ENCODE measurements at regions not wholly inside any gene's neighbourhood (a gene's known extent, or its start where the extent isn't known, plus 50 kb on each side); places are given as distances from the start of the nearest gene placed in this dataset.
"Not testable (repeated sequence)": the region's sequence is repeated elsewhere in the genome, so short reads cannot be mapped to it uniquely, and the experiment has no call there.

DNA sequence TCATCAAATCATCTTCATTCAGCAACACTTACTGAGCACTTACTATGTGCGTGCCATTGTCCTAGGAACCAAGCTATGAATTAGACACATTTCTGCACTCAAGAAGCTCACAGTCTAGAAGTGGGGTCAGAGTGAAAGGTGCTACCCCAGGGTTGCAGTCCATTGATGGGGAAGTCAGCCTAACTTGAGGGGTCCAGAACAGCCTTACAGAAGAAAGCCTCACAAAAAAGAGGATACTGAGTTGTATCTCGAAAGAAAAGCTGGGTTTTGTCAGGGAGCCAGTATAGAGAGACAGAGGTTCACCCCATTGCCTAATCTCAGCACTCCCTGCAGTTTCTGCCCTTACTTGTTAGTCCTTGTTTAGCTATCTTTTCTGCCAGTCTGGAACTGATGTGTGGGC is 153.1 kb upstream of the JUN start:
- no peak for DNase-seq

DNA sequence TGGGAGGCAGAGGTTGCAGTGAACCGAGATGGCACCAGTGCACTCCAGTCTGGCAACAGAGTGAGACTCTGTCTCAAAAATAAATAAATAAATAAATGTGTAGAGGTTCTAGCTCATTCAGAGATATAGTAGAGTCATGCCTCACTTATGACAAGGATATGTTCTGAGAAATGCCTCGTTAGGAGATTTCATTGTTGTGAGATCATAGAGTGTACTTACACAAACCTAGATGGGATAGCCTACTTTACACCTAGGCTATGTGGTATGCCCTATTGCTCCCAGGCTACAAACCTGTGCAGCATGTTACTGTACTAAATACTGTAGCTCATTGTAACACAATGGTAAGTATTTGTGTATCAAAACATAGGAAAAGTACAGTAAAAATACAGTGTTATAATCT is 155.3 kb upstream of the JUN start:
- no peak for DNase-seq

DNA sequence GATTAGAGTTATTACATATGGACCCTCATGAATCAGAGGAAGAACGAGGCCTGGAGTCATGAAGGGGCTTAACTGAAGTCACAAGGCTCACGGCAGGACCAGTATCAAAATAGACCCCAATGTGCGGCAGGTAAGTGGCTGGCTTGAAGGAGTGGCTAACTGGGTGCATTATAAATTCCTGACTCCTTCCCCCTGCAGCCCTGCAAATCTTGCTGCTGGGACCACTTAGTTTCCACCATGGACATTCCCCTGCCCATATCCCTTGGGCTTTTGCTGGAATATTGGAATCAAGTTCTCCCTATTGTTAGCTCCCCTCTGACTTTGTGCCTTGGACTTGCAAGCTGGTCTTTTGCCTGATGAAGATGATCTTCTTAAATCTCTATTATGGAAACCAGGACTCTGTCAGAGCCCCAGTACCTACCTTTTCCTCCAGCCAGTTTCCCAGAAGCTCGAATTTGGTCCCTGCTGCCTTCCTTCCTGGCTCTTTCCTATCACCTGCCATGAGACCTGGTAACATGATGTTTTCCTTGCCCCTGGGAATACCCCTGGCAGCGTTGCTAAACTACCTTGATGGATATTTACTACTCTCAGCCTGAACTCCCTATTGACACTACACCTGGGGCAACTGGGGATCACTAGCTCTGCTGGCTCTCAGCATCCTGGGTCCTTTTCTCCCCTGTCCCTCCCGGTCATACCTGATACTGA is 156.0 kb upstream of the JUN start:
- DNase-seq, result no peak

DNA sequence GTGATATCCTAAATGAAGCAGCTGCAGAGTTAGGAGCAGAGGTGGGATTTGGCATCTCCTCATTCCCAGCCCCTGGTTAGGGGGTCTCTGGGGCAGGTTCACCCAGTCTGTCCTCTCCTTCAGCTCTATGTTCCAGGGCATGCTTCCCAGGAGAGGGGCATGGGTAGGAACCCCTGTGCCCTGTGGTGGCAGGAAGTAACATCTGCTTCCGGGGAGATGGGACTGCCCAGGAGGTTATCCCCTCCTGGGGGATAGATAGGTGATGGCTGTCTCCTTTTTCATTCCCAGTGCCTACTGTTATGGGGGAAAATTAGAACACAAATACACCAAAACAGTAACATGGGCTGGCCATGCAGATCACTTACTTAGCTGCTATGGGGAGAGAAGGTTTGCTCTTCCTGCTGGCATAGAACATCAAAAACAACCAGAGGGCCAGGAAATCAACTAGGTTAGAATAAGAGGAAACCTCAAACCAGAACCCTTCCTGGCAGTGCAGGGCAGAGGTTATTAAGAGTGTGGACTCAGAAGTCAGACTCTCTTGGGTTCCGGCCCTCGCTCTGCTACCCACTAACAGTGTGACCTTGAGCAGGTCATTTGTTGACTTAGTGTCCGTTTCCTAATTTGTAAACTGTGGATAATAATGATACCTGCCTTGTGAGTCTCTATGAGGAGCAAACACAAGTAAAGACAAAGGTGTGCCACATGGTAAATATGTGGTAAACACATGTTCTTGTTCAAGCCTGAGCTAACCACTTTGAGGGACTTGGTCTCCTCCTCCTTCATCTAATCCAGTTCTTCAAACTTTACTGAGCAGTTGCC is 157.8 kb upstream of the JUN start:
- no peak for DNase-seq

DNA sequence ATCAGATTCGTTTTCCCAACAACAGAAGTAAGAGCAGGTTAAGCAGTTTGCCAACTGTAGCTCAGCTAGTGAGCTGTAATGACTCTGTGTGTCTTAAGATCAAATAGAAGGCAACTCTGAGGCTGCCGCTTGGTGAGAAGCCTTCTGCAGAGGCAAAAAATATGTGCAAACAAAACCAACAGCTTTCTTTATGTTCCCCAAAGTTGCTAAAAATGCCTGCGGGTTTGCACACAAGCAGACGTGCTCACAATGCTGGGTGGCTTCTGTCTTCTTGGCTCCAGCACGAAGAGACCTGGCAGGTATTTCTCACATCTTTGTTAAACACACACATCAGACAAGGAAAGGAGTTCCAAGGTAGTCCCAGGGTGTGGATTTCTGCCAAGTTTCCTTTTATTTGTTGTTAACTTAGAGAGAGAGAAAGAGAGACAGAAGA is 158.9 kb upstream of the JUN start:
- no peak for DNase-seq

DNA sequence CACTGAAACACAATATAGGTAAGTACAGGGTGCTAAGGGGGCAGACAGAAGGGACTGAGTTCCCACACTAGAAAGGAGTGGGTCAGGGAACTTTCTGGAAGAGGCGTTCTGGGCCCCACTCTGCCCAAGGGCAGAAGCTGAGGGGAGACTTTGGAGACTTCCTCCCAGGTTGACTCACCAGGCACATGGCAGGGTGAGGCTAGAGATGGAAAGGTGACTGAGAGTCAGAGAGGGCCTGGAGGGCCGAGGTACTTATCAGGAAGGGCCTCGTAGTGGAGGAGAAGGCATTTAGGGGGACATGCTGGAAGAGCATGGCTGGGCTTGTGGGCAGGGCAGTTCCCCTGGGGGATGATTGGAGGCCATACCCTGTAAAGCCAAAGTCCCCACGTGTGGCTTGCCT is 159.9 kb upstream of the JUN start:
- no peak for DNase-seq

DNA sequence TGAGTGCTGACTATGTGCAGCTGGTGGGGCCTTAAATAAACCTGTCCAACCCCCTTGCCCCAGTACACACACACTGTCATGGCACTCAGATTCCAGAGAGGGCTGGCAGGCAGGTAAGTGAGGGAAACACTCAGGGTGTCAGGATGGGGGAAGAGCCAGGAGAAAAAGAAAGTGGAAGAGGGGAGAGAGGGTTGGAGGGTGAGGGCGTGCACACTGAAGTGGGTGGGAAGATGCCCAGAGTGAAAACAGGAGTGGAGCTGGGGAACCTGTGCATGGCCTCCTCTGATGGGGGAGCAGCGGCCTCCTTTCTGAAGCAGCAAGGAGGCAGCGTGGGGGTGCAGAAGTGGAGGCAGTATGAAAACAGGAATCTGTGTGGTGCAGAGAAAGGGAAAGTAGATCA is 160.6 kb upstream of the JUN start:
- DNase-seq, result no peak

DNA sequence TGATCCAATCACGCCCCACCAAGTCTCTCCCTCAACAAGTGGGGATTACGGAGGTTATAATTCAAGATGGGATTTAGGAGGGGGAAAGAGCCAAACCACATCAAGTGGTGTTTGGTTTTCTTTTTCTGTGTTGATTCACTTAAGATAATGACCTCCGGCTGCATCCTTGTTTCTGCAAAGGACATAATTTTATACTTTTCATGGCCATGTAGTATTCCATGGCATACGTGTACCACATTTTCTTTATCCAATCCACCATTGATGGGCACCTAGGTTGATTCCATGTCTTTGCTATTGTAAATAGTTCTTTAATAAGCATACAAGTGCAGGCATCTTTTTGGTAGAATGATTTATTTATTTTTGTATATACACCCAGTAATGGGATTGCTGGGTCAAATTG is 162.5 kb upstream of the JUN start:
- DNase-seq, result no peak

DNA sequence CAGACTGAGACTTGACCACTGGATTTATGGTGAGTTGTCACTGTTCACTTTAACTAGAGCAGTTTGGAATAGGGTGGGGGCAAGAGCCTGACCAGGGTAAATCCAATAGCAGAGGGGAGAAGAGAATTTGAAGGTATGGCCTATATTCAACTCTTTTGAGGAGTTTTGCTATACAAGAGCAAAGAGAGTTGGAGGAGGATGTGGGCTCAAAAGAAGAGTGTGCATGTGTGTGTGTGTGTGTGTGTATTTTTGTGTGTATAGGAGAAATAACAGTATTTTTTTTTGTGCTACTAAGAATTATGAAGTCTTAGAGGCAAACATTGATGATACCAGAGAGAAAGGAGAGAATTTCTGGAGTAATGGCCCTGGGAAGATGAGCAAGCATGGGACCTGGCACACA is 164.8 kb upstream of the JUN start:
- no peak for DNase-seq

DNA sequence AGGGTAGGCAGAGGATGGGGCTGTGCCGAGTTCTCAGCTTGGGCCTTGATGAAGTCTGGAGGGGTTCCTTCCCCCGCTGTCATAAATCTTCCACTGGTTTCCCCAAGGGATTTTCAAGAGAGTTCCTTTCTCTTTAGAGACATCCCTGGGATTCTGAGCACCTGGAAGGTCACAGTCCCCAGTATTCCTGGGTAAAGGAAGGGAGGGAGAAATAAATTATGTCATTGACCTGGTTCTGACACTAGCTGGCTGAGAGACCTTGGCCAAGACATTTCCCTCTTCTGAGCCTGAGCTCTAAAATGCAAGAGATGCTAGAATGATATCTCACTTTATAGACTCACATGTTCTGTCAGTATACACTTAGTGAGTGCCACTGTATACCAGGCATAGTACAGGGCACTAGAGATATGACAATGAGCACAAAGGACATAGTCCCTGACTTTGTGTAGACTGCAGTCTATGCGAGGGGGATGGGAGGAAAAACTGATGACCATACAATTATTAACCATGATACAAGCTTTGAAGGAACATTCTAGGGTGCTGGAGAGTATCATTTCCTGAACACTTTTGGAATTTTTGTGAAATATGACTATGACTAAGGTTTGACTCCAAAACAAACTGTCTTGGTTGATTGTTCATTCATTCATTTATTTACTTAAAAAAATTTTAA is 165.8 kb upstream of the JUN start:
- DNase-seq, result no peak

DNA sequence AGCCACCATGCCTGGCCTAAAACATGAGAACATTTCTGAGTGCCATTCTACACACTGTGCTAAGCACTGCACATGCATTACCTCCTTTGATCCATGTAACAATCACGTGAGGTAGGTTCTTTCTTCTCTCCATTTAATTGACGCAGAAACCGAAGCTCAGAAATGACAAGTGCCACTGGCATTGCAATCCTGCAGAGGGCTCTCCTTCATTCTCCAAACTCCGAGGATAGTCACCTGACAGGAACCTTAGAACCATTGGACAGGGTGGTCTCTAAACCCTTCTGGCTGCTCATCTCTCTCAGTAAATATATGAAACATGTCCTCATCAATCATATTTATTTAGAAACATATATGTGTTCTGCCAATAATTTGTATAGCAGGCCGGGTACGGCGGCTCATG is 167.1 kb upstream of the JUN start:
- no peak for DNase-seq

DNA sequence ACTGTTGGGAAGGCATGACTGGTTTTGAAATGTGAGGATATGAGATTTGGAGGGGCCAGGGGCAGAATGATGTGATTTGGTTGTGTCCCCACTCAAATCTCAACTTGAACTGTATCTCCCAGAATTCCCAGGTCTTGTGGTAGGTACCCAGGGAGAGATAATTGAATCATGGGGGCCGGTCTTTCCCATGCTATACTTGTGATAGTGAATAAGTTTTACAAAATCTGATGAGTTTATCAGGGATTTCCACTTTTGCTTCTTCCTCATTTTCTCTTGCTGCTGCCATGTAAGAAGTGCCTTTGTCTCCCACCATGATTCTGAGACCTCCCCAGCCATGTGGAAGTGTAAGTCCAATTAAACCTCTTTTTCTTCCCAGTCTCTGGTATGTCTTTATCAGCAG is 170.1 kb upstream of the JUN start:
- DNase-seq, result not testable (repeated sequence)

DNA sequence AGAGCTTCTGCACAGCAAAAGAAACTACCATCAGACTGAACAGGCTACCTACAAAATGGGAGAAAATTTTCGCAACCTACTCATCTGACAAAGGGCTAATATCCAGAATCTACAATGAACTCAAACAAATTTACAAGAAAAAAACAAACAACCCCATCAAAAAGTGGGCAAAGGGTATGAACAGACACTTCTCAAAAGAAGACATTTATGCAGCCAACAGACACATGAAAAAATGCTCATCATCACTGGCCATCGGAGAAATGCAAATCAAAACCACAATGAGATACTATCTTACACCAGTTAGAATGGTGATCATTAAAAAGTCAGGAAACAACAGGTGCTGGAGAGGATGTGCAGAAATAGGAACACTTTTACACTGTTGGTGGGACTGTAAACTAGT is 179.4 kb upstream of the JUN start:
- DNase-seq, result not testable (repeated sequence)

DNA sequence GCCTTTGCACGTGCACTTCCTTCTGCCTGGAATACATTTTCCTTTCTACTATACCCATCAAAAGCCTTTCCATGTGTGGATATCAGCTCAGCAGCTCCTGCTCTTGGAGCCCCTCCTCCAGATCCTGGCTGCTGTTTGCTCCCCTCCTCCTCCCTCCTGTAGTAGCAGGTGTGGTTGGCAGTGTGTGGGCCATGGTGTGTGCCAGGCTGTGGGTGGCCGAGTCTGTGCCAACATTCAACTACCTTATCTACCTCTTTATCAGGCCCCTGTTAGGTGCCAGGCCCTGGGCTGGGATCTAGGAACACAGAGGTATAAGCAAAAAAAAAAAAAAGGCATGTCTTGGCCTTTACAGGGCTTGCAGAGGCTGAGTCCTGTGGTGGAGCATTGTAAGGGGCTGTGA is 180.6 kb upstream of the JUN start:
- no peak for DNase-seq

DNA sequence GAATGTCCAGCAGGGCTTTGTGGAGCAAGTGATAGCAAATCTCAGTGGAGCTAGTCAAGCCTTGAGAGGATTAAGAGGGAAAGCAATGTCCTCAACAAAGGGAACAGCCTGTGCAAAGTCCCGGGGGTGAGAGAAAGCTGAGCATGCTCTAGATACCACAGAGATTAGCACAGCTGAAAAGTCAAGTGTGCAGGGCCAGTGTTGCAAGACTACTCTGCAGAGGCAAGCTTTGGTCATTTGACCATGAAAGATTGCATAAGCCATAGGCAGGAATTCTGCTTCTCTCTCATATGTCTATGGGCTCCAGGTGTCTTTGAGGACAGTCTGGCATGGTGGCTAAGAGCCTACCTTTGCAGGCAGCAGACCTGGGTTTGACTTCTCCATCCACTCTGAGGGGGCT is 181.0 kb upstream of the JUN start:
- peak; percentile 83 to 86 for DNase-seq

DNA sequence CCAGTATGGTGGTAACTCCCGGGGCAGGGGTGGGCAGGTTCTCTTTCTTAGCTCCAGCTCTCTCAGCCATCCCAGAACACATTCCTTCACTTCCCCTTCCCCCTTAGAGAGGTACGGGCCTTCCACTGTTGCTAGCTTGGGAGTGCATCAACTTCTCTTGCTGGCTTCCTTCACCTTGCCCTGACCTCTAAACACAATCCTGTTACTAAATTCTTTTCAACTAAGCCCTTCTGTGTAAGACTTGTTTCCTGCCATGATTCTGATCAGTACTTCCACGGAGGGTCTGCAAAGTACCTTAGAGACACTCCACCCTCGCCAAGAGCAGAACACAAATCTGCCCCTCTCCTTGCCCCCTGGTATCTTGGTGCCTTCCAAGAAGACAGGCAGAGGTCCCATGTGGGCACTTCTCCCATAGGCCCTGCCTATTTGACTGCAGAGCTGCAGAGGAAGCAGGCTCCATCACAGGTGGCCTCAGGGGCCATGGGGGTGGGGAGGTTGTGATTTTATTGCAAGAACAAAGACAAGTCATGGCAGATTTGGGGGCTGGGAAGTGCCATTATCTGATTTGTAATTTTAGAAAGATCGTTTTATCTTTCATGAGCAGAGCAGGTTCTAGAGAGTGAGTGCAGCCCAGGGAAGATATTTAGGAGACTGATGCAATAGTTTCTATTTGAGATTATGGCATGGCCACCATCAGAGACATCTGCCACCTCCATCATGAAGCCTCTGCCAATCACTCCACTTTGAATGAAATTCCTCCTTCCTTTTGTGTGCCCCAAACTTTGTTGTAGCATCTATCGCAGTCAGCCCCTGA is 182.5 kb upstream of the JUN start:
- DNase-seq, result no peak

DNA sequence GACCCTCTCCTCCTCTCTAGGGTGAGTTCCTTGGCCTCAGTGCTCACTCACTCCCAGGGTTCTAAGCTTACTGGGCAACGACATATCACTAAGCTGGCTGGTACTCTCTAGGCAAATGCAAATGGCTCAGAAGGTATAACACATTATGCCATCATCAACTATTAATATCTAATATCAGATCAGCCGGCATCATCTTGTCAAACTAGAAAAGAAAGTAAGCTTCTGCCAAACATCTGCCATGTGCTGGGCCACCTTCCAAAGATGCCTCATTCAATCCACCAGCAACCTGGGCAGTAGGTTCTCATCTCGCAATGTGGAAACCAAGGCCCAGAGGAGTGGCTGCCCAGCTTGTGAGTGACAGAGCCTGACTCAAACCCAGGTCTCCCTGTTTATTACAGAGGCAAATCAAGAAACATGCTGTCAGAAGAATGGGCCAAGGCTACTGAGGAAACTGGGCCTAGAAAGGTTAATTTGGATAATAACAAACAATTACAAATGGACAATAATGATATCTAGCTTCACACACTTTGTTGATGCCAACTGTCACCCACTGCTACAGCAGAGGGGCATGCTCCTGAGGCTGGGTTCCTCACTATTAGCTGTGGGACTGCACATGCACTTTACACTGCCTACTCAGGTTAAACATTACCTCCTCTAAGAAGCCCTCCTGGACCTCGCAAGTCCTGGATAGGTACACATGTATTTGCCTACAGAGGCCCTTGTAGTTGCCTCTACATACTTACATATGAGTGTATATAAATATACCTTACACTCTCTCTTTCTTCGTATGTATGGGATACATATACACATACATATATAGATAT is 183.3 kb upstream of the JUN start:
- no peak for DNase-seq

DNA sequence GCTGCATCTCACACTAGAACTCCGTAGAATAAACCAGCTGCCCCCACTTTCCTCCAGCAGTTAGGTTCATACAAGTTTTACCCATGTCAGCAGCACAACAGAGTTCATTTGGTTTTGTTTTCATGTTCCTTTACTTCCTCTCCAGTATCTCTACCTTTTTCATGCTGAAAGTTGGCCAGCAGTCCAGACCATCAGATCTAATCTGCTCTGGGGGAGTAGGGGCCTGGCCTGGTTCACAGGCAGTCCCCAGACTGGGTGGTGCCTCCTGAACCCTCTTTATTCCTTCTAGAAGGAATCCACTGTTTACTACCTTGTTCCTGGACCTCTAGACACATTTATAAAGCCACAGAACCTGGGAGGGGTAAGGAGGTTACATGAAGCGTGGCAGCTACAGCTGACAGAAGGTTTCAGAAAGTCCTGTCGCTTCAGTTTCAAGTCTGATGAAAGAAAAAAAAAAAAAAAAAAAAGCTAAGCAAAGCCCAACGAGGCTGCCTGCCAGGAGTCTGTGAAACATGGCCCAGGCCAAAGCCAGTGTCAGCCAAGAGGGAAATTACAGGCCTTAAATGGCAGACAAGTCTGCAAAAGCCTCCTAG is 184.6 kb upstream of the JUN start:
- no peak for DNase-seq

DNA sequence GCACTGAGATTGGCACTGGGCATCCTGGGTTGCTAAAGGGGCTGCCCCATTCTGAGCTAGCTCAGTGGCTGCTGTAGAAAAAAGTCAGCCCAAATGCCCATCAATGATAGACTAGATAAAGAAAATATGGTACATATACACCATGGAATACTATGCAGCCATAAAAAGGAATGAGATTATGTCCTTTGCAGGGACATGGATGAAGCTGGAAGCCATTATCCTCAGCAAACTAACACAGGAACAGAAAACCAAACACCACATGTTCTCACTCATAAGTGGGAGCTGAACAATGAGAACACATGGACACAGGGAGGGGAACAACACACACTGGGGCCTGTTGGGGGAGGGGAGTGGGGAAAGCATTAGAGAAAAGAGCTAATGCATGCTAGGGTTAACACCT is 185.3 kb upstream of the JUN start:
- DNase-seq, result not testable (repeated sequence)

DNA sequence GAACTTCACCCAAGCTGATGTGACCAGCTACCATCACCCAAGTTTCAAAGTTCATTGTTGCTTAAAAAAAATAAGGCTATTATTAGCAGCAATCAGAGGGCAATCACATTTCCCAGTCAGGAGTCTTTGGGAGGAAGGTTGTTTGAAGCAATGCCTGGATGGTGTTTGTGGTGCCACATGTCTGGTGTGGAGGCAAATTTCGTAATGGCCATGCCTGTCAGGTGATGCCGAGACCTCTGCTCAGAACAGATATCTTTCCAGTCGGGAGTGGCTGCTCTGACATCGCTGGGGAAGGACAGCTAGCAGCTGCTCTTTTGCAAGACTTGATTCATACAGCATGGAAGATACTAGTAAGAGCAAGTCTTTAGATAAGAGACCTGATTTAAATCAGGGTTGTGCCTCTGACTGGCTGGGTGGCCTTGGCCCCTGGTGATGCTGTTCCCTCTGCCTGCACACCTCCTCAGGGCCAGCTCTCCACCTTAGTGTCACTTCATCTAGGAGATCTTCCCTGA is 187.8 kb upstream of the JUN start:
- DNase-seq, result peak; percentile 72 to 93

DNA sequence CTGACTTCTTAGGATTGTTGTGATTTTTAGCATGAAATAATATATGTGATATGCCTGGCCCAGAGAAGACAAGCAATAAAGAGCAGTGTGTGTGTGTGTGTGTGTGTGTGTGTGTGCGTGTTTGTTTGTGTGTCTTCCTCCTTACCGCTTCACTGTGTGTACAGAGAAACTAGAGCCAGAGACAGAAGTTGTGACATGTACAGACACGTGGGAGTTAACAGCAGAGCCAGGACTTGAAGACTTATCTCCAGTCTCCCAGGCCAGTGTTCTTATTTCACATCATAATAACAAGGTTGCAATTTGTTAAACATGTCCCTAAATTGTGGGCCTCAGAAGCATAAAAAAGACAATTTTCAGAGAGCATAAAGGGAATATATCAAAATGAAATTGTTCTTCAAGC is 192.0 kb upstream of the JUN start:
- DNase-seq, result peak; percentile 66 to 78
